ENCODE measurements at regions not wholly inside any gene's neighbourhood (a gene's known extent, or its start where the extent isn't known, plus 50 kb on each side); places are given as distances from the start of the nearest gene placed in this dataset.
"Not testable (repeated sequence)": the region's sequence is repeated elsewhere in the genome, so short reads cannot be mapped to it uniquely, and the experiment has no call there.

- no peak for FAIRE-seq
These were observed 197.1 kb downstream of the BCL11A start for GRCh38 chr2:60356346-60356745.

GRCh38 chr2:60355849-60356261 lies 197.6 kb downstream of the BCL11A start:
- no peak for FAIRE-seq

DNA sequence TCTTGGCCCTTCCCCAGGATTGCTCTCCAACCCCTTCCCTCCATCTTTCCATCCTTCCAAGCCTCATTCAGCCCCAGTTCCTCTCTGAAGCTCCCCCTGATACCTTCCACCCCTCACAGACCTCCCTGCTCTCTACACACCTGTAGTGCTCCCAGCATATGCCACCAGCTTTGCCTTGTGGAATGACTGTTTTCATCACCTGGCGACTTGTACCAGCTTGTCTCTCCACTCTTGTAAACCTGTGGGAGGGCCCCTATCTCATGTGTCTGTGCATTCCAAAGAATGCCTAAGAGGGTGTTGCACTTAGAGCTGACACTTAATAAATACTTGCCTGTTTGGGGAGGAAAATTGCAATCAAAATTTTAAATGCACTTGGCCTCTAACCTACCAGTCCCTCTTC lies 198.7 kb downstream of the BCL11A start:
- no peak for FAIRE-seq

DNA sequence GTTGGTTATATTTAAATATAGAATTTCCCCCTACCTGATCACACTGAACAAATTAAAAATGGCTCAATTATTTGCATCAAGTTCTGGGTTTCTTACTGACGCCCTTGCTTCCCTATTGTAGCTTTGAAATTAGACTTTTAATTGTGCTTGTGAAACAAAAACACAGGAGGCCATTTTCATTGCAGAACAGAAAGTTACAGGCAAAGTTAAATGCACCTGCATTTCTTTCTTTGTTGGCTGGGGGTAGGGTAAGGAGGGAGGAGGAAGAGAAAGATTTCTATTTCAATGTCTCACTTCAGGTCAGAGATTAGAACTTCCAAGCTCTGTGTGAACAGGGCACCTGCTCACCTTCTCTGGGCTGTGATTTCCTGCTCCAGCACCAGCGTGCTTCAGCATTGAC lies 199.6 kb downstream of the BCL11A start:
- no peak for FAIRE-seq

DNA sequence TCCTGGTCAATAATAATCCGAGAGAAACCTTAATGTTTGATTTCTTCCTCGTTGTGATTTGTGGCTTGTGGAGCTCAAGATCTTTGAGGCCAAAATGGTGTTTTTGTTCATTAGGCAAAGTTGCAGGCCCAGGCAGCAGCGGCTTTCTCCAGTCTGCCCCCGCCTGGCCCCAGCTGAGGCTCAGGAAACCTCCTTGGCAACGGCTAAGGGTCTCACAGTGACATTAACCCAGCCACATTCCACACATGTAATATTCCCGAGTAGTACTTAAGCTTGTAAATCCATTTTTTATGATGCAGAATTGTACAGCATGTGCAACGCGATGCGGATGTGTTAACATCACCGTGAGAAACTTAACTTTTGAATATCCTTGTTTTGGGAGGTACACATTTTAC lies 200.1 kb downstream of the BCL11A start:
- FAIRE-seq = no peak

DNA sequence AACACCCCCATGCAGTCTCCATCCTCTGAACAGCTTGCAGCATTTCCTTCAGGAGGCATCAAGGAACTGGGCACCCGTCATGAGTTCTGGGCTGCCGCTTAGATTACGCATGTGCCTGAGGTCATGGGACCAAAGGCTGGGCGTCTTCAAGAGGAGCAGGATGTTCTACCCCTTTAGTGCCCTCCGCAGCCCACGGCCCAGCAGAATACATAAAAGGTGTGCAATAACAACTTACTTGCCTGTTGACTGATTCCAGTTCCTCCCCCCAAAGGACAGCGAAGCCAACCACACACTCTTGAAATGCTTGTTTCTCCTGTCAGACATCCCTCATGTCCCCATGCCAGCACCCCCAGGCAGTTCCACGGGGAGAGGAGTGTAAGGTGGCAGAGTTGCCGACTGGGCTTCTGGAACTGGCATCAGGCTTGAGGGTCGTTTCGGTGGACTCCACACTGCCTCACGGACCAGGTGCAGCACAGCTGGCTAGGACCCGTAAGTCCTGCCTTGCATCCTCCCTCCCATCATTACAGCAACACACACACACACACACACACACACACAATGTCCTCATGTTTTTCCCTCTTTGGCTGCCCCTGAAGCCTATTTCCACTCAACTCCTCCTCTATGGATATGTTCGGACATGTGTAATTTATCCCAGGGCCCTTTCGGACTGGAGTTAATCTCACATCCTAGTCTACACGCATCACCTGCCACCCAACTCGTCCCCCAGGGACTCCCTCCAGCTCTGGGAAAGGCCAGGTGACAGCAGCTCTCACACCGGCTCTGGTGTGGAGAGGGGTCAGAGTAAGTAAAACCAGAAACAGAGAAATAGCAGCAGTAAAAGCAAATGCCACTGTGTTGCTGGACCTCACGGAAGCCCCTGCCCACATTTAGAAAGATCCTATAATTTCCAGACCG lies 200.7 kb downstream of the BCL11A start:
- no peak for FAIRE-seq

GRCh38 chr2:60351802-60352201 lies 201.7 kb downstream of the BCL11A start:
- FAIRE-seq = no peak

GRCh38 chr2:60351321-60351720 lies 202.1 kb downstream of the BCL11A start:
- FAIRE-seq = no peak

DNA sequence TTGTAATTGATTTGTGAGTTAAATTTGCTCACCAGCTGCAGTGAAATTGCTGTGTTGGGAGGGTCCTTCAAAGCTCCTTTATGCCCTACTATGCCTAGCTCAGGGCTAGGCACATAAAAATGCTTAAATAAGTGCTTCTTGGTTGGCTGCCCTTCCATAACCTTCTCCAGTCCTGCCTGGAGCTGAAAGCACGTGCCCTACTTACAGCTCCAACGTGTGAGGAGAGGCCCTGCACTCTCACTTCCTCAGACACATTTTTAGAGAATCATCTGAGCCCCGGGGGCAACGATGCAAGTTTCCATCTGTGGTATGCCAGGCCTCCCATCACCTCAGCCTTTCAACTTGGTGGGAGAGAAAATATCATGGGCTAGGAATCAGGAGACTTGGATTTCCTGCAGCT lies 202.7 kb downstream of the BCL11A start:
- no peak for FAIRE-seq

- FAIRE-seq = no peak
These were observed 205.7 kb downstream of the BCL11A start for GRCh38 chr2:60347781-60348180.

DNA sequence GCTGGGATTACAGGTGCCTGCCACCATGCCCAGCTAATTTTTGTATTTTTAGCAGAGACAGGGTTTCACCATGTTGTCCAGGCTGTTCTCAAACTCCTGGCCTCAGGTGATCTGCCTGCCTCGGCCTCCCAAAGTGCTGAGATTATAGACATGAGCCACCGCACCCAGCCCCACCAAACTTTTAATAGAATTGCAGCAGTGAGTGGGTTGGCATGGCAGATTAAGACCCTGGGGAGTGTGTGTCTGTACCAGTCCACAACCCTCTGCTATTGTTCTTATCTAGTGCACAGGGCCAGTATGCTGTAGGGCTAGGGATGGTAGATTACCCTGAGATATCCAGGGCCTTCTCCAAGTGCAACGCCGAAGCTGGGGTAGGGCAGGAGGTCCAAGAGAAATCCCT lies 211.0 kb downstream of the BCL11A start:
- not testable (repeated sequence) for FAIRE-seq

GRCh38 chr2:60341151-60341550 lies 212.3 kb downstream of the BCL11A start:
- FAIRE-seq = no peak

GRCh38 chr2:60339286-60339685 lies 214.2 kb downstream of the BCL11A start:
- FAIRE-seq = no peak

GRCh38 chr2:60337142-60337497 lies 216.3 kb downstream of the BCL11A start:
- no peak for FAIRE-seq

- FAIRE-seq = no peak
These were observed 216.9 kb downstream of the BCL11A start for GRCh38 chr2:60336442-60337141.

DNA sequence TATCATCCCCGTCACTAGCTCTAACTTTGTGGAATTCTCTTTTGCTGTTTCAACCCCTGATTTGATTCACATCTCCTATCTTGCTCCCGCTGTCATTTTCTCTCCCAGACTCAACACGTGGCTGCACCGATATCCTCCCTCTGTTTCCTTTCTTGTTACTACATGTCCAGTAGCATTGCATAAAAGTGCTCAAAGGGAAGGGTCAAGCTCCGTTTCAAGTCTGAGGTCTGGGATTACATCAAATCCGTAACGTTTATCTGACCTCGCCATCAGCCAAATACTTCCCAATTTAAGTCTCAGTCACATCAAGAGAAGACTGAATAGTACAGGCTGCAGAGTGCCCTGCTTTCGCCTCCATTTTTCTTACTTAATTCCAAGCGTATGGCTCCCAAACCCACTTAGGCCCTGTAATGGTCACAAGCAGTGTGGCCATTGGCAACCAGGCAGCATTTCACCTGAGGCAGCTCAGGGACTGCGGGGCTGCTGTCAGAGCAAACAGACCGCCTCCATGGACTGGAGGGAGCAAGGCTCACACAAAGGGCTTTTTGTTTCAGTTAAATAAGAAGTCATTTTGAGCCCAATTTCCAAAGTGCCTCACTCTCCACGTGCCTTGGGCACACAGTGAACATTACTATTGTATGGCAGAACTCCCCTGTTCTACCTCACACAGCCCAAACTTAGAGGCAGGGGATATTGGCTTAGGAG lies 217.8 kb downstream of the BCL11A start:
- no peak for FAIRE-seq

DNA sequence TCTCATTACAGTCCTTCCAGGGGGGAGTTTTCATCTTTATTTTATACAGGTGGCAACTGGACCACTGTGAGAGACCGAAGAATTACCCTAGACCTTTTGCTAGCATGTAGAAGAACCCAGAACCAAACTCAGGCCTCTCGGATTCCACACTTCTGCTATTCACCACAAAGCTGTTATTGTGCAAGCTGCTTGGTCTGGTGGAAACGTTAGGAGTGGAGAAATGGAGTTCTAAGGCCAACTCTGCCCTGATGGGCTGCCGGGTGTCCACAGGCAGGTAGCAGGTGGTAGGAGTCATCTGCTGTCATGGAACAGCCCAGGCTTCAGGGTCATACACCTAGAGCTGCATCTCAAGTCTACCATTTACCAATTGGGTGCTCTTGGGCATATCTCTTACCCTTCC lies 218.8 kb downstream of the BCL11A start:
- no peak for FAIRE-seq

GRCh38 chr2:60333264-60333663 lies 220.2 kb downstream of the BCL11A start:
- no peak for FAIRE-seq

GRCh38 chr2:60331115-60331809 lies 222.2 kb downstream of the BCL11A start:
- no peak for FAIRE-seq

GRCh38 chr2:60329225-60329624 lies 224.2 kb downstream of the BCL11A start:
- FAIRE-seq = no peak

- no peak for FAIRE-seq
These were observed 228.9 kb downstream of the BCL11A start for GRCh38 chr2:60324536-60324935.

- FAIRE-seq = no peak
These were observed 231.6 kb downstream of the BCL11A start for GRCh38 chr2:60321816-60322215.

DNA sequence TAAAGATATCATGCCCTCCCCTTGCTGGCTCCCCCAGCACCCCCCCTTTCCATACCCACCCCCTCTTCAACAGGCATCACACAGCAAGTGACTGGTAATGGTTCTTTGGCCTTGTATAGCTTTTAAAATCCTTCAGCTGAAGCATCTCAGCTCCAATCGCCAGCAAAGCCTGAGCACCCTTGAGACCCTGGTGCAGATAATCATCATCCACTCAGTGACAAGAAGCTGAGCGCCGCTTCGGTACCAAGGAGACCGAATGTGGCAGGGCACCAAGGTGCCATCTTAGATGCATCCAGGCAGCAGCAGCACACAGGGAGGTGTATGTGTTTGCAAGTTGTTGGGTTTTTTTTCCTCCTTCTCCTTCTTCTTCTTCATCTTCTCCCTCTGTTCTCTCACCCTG lies 232.7 kb downstream of the BCL11A start:
- no peak for FAIRE-seq
